NOMO-1 treated with dmso at 0.1 percent for 144 hours (cell line): ENCODE measurements at regions not wholly inside any gene's neighbourhood (a gene's known extent, or its start where the extent isn't known, plus 50 kb on each side); places are given as distances from the start of the nearest gene placed in this dataset.
"Not testable (repeated sequence)": the region's sequence is repeated elsewhere in the genome, so short reads cannot be mapped to it uniquely, and the experiment has no call there.

ENCODE experiments used
- DNase-seq: peaks from one replicate; lab custom pipeline; 2025; ENCODE audit not compliant: unreplicated experiment; lab: John Stamatoyannopoulos, UW

DNA sequence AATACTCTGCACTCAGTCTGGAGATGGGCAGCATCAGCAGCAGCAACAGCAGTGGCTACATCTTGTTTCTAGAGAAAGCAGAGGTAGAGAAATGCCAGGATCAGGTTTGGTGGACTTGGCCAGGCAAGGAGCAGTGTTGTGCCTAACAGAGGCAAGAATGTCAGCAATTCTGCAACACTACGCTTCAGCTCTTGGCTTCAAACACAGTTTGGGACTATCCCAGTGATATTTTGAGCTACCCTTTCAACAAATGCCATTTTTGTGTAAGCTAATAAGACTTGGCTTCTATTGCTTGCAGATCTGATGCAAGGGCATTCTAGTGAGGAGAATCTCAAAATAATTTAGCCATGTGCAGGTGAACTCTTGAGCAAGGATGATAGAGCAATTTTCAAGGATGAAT, 271.3 kb downstream of the PCDH20 start:
- DNase-seq, result no peak

DNA sequence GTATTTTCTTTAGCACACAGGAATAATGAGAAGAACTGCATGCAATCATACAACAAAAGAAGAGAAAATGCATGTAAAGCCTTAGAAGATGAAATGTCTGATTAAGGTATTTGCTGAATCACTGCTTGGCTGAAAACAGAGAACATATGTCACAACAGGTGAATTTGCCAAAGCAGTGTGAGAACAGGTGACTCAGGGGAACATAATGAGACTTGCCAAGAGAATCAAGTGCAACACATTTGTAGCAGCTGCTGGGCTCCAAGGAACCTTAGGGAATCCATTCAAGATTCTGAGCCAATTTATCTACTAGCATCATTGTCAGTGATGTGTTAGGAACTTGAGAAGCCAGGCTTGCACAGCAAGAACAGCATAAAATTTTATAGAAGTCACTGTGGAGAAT, 273.1 kb downstream of the PCDH20 start:
- no peak for DNase-seq

DNA sequence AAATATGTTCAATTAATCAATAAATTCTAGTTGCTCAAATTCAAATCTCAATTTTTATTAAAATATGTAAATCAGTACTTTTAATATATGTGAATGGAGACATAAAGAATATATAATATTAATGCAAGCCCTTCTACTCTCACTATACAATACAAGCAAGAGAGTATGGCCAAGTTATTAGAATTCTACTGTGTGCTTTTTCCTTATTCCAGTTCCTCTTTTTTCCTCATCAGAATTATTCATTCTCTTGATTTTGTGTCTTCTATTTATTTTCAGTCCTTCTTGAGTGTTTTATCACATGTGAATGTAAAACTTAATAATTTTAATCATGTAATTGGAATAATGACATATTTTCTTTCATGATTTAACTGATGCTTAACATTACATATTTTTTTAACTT, 276.8 kb downstream of the PCDH20 start:
- DNase-seq, result no peak

DNA sequence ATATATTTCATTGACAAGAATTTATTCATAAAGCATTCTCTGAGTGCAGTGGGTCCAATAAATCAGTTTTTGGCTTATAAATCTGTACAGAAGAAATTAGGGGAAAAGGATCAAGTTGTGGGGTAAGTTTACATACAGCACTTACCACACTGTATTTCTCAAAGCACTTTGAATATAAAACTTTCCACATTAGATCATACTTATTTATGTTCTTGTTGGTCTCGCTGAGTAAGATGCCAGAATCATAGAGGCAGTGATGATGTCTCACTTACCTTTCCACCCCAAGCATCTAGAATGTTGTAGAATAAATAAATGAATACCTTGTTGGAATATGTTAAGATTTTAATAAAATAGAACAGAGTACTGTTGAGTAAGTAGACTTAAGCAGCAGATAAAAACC, 279.1 kb downstream of the PCDH20 start:
- no peak for DNase-seq

DNA sequence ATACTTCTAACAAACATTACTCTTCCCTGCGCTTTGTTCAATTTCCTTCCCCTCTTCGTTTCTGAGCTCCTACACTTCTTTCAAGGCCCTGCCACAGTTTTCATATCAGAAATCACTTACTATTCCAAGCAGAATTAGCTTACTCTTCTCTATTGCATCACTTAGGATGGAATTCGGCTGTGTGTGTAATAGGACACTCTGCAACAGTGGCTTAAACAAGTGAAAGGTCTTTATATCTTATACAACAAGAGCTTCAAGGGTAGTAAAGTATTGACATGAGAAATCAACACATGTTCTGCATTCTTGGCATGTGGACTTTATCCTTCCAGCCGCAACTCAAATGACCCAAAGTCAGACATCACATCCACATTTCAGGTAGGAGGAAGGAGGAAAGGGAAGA, 279.6 kb downstream of the PCDH20 start:
- DNase-seq, result no peak

DNA sequence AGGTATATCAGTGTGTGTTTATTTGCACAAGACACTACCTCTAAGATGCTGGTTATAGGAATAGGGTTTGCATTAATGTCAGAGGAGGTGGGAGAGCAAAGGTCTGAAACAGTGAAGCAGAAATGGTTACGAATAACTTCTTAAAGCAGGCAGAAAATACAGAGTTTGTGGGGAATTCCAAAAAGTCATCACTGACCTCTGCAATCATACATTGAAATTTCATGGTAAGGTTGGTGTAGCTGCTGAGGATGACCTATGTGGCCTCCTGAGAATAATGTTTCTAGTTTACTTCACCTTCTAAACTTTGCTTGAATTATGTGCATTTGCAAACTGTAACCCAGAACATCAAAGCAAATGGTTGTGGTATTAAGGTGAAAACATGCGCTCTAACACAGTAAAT, 280.1 kb downstream of the PCDH20 start:
- no peak for DNase-seq

DNA sequence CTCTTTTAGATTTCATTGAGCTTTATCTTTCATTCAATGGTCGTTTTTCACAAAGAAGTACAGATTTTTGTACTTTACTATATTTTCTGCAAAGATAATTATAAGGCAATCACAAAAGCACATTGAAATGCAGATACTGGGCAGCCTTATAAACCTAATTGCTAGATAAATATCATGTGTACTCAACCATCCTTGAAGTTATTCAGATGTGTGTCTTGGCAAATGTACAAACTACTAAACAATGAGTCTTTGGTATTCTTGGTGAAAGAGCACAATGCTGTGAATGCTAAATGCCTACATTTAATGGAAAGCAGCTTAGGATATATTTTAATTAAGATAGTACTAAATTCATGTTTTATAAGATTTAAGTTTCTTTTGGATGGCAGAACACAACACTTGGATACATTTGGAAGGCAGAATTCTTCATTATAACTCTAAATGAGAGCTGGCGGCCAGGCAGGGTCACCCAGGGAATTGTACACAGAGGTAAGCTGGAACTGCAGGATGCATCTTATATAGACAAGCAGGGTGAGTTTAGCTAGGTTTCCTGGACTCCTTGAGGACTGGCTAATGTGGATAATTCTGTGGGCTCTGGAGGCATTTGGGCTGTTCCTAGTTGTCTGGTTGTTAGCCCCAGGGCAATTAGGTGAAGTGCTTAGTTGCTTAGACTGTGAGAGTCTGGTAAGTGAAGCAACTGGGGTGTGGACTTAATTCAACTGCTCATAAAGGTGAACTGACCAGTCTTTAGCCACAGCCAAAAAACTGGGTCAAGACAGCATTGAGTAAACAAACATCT, 286.6 kb downstream of the PCDH20 start:
- DNase-seq, result no peak

DNA sequence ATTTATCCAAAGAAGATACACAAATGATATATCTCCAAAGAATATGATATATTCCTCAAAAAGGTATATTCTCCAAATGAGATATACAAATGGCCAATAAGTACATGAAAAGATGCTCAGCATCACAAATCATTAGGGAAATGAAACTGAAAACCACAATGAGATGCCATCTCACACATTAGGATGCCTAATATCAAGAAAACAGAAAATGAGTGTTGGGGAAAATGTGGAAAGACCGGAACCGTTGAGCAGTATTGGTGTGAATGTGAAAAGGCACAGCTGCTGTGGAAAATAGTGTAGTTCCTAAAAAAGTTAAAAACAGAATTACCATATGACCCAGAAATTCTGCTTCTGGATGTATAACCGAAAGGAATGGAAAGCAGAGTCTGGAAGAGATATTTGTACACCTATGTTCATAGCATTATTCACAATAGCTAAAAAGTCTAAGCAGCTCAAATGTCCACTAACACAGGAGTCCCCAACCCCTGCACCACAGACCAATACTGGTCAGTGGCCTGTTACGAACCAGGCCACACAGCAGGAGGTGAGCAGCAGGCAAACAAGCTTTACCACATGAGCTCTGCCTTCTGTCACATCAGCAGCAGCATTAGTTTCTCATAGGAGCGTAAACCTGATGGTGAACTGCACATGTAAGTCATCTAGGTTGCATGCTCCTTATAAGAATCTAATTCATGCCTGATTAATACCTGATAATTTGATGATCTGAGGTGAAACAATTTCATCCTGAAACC, 291.9 kb downstream of the PCDH20 start:
- DNase-seq, result no peak

DNA sequence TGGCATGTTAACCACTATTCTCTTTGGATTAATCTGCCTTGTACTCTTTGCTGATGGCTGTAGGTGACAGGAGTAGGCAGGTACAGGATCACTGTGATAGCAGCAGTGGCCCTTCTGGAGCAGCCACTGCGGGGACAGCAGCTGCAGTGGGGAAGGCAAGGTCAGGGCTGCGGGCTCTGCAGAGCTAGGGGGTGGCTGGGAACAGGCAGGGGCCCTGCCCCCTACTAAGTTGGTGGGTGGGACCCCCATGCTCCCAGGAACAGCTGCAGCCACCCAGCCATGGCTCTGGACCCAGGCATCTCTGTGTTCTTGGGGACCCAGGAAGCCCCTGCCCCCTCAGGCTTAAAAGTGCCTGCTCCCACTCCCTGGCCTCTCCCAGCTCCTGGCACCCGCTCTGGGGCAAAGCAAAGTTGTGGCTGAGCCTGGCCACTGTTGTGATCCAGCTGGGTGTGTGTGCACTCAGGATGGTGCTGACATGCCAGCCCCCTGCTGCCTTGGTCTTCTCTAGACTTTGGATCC, 302.4 kb downstream of the PCDH20 start:
- no peak for DNase-seq

DNA sequence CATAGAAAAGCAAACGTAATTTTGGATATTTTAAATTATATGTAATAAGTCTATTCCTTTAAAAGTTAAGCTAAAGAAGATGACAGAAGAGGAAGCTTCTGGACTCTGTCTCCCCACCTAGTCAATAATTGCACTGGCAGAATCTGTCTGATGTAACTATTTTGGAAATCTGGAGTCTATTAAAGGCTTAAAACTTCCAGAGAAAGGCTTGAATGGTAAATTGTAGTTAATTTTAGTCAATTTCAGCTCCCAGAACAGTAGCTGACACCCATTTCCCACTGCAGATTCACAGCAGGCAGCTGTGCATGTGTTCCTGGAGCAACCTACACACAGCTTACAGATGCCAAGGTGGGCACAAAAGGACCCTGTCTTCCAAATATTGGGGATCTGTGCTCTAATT, 304.1 kb downstream of the PCDH20 start:
- no peak for DNase-seq

DNA sequence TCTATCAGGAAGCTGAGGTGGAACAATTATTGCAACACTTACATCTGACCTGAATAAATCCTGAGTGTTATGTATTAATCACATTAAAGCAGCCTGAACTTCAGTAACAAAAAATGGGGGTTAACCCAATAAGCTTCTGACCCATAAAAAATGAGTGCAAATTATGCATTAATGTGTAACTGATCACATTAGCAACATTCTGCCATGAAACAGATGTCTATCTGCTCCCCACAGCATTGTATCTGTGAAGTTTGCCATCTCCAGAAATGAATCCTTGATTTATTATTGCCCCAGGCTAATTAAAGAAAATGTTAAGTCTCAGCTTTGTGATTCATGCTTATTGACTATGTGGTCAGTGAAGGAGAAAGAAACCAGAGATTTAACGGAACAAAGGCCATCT, 304.9 kb downstream of the PCDH20 start:
- no peak for DNase-seq

DNA sequence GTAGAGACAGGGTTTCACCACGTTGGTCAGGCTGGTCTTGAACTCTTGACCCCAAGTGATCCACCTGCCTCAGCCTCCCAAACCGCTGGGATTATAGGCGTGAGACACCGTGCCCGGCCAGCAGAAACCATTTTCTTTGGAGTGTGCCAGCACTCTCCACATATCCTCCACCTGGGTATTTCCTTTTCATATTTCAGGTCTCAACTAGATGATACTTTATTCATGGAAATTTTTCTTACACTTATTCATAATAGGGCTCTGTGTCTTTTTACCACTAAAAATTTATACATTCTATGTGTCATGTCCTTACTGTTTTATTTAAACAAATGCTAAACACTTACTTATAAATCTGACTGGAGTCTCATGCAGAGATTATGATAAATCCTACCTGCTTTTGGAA, 305.9 kb downstream of the PCDH20 start:
- no peak for DNase-seq

DNA sequence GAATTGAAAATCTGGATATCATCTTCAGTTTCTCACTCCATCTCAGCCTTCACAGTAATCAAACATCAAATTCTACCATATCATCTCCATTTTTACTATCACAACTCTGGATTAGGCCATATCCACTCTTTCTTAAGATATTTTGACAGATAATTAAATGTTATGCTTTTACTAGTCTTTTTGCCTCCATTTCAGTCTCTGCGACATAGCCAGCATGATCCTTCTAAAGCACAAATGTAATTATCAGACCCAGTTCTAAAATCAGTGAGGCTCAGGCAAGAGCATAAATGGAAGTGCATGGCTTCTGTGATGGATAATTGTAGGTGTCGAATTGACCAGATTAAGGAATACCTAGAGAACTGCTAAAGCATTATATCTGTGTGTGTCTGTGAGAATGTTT, 307.7 kb downstream of the PCDH20 start:
- DNase-seq, result no peak

DNA sequence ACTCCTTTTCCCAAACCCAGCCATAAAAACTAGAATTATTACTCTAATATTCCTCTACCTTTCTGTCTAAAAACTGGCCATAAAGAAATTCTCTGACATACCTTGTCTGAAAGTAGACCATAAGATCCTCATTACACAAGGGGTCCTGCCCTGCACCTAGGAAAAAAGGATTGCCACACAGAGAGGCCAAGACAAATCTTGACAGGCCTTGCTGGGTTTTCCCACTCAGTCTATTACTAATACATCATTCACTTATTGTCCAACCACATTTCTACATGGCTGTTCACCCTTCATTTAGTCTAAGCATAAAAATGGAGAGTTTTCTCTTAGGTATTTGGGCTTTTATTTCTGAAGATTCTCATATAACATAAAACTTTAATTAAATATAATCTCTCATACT, 319.8 kb downstream of the PCDH20 start:
- no peak for DNase-seq

DNA sequence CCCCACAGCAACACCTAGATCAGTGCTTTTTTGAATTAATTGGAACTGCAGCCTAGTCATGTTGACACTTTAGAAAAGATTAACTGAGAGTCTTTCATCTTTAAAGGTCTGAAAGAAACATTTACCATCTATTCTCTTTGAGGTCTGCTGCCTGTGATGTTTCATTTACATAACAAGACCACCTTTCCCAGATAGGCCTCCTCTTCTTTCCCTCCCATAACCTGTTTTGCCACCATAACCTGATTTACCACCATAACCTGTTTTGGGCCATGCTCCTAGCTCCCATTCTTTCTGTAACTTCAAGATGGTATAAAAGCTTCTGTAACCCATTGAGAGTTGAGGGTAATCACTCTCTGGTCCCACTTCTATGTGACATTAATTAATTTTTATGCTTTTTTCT, 320.8 kb downstream of the PCDH20 start:
- DNase-seq, result no peak

DNA sequence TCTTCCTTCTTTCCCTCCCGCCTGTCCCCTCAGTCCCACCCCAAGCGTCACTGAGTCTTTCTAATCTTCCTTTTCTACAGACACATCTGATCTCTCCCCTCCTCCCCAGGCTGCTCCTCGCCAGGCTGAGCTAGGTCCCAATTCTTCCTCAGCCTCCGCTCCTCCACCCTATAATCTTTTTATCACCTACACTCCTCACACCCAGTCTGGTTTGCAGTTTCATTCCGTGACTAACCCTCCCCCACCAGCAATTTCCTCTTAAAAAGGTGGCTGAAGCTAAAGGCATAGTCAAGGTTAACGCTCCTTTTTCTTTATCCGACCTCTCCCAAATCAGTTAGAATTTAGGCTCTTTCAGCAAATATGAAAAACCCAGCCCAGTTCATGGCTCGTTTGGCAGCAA, 325.8 kb downstream of the PCDH20 start:
- DNase-seq, result not testable (repeated sequence)

DNA sequence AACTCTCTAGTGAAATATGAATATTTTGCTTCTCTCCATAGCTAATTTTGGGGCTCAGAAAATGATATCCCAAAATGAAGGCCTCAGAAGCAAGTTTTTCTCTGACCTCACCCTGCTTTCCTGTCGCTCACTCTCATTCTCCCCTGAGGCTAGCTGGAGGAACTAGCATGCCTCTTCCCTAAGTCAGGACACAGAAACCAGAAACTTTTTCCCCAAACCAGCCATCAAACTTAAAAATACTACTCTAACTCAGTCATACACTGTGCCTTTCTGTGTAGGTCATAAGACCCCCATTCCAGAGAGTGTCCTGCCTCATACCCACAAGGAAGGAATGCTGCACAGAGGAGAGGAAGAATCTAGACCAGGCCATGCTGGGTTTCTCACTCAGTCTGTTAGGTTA, 329.6 kb downstream of the PCDH20 start:
- DNase-seq, result no peak

DNA sequence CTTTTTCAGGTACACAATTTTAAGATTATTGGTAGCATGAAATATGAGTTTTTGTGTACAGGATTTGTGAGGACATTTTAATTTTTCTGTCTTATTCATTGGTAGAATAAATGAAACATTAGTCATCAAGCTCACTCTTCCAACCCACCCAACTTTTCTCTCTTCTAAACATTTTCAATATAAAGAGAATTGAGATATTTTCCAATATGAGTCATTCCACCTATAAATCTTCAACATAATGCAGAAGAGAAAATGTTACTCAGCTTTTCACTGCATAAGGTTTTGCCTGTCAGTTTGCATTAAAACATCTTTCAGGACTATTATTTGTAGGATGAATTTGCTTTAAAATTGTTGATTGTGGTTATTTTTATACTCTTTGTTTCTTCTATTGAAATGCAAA, 330.7 kb downstream of the PCDH20 start:
- no peak for DNase-seq

DNA sequence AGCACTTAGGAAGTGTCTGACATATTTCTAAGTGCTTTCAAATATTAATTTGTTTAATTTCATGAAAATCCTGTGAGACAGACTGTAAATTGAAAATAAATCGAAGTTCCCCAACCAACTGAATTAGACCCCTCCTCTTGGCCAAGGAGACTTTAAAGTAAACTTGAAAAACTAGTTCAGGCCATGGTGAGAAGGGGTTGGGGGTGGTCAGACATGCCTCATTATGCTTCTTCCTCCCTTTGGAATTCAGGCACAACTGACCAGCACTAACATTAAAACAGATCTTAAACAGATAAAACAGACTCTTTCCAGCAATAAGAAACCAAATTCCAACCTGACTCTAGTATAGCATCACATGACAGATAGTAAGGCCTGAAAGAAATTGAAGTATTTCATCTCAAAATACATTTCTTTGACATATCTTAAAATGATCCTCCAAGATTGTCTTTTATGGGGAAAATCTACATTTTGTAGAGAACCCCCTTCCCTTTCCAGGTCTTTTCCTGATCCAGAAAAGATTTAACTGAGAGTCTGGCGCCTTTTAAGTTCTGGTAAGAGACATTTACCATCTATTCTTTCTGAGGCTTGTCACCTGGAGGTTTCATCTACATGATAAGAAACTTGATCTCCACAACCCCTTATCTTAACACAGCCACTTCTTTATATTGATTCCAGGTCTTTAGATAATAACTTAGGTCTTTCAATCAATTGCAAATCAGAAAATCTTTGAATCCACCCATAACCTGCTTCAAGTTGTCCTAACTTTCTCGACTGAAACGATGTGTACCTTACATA, 336.5 kb downstream of the PCDH20 start:
- no peak for DNase-seq

DNA sequence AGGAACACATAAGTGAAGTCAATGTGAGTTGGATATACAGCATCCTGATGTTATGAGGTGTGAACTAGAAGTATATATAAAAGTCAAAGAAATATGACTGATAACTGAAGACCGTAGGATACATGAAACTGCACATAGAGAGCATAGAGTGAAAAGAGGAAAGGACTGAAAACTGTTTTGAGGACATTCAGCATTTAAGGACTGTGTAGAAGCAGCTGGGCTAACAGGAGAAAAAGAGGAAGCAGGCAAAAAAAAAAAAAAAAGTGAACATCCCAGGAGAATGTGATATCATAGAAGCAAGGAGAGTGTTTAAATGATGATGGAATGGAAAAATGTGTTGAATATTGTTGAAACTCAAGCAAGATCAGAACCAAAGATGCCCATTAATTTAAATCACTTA, 363.5 kb downstream of the PCDH20 start:
- DNase-seq, result no peak

DNA sequence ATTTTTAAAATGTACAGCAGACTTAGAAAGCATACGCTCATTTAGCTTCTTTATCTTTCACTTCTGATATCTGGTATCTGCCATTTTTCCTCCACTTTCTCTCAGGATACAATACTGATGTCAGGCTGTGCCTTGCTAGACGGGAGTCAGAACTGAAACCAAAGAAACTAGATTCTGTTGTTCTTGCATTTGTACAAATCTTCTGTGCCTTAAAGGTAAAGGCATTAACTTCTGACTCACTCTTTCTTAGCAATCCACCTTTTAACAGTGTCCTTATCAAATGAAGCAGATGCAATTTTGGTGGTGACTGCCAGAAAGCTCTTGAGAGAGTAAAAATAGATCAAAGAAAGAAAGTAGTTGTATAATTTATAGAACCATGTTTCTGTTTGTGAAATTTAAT, 370.4 kb downstream of the PCDH20 start:
- no peak for DNase-seq

DNA sequence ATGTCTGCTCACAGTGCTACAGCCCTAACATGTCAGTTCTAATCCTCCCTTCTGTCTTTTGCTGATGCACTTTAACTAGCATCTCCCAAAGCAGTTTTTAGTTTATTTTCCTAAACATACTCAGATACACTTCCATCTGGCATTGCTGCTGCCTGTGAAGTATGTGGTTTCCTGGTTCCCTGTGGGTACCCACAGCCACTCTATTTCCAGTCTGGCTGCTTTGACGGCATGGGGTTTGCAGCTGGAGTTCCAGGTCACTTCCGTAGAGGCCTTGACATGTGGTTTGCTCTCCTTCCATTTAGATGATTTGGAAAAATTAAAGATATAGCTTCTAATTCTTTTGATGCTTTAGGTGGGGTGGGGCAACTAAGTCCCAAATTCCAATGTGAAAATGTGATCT, 375.5 kb downstream of the PCDH20 start:
- no peak for DNase-seq
